Upper lobe of left lung (tissue), 6 donors: ENCODE measurements at regions not wholly inside any gene's neighbourhood (a gene's known extent, or its start where the extent isn't known, plus 50 kb on each side); places are given as distances from the start of the nearest gene placed in this dataset.

Experiments
- ATAC-seq, 2 donors: fragments of 200-7000 bp; cut with Tn5 transposase; one replicate each; pipeline ENCODE4 v1.9.1; 2022; ENCODE audit warnings: mild to moderate bottlenecking in 2 of 2, moderate library complexity in 2 of 2; ENCODE audit not compliant: low FRiP score in 2 of 2
- DNase-seq, 2 donors: peaks; one replicate each; pipeline ENCODE4 v3.0.0-alpha.2; 2019 to 2020
- H3K27ac ChIP-seq, 4 donors: fragments of 200-600 bp; sonication (generic); one replicate each; pipeline ENCODE4 v1.5.1; 2016 to 2019
- H3K27me3 ChIP-seq, 4 donors: fragments of 200-600 bp; sonication (generic); one replicate each; pipeline ENCODE4 v1.5.1; 2017 to 2019
- H3K36me3 ChIP-seq, 4 donors: fragments of 200-600 bp; sonication (generic); one replicate each; pipeline ENCODE4 v1.5.1; 2016 to 2019
- H3K4me1 ChIP-seq, 4 donors: fragments of 200-600 bp; sonication (generic); one replicate each; pipeline ENCODE4 v1.5.1; 2018 to 2019
- H3K4me3 ChIP-seq, 4 donors: fragments of 200-600 bp; sonication (generic); one replicate each; pipeline ENCODE4 v1.5.1; 2017 to 2019; ENCODE audit warnings: mild to moderate bottlenecking in 2 of 4, moderate library complexity in 1 of 4
- H3K9me3 ChIP-seq, 4 donors: fragments of 200-600 bp; sonication (generic); one replicate each; pipeline ENCODE4 v1.5.1; 2018 to 2019
- CTCF ChIP-seq, 6 experiments: fragments of 450-650 bp in 4 of 6; fragments of 200-600 bp in 2 of 6; sonication (generic) in 2 of 6; IDR thresholded peaks; one replicate each; pipeline ENCODE4 v1.5.1; 2016 to 2019; ENCODE audit warnings: antibody characterized with exemption in 6 of 6
- EP300 ChIP-seq, 4 donors: sonication (generic); formaldehyde crosslinking; IDR thresholded peaks; one replicate each; pipeline ENCODE4 v1.5.1; 2017; ENCODE audit warnings: antibody characterized with exemption in 4 of 4, control low read depth in 2 of 4
- POLR2A ChIP-seq, 4 donors: fragments of 450-650 bp; IDR thresholded peaks; one replicate each; pipeline ENCODE4 v1.5.1; 2016 to 2017; ENCODE audit warnings: antibody characterized with exemption in 4 of 4, mild to moderate bottlenecking in 2 of 4
- POLR2AphosphoS5 ChIP-seq, 2 donors: sonication (generic); formaldehyde crosslinking; IDR thresholded peaks; one replicate each; pipeline ENCODE4 v1.5.1; 2017; ENCODE audit warnings: antibody characterized with exemption in 2 of 2
- WGBS, 2 donors: methylation state at CpG; one replicate each; pipeline ENCODE4 v1.1.5; 2017 to 2018; 5-methylcytosine and 5-hydroxymethylcytosine counted together
- donor health status: DM: no; HTN: no; CAD: no; lungs with moderate emphysema.
- donor health status: DM: no; HTN: yes; CAD: no; lungs with severe emphysema.

GRCh38 chr5:88666761-88667495, 216.1 kb downstream of the MEF2C start:
- H3K4me3 ChIP-seq: peak overlapping the region in 3 of 4 donors; percentile 17 to 49 (median 44)

GRCh38 chr5:88665750-88666215, 217.2 kb downstream of the MEF2C start:
- no peak for ATAC-seq
- H3K4me1 ChIP-seq: peaks cover 15 to 25% (median 22%) of the 10 kb centered on the region in 4 donors
- TF ChIP-seq POLR2A (IDR thresholded peaks at IDR 0.05) (no peak), EP300 (IDR thresholded peaks at IDR 0.05) (no peak), POLR2AphosphoS5 (IDR thresholded peaks at IDR 0.05) (no peak), CTCF (IDR thresholded peaks at IDR 0.05) (no peak)
- no peak for DNase-seq
- H3K27ac ChIP-seq: no peak overlapping the region
- H3K36me3 ChIP-seq: no peaks in the 10 kb centered on the region
- 10 to 13% methylated on average over 17 of the region's 17 CpGs for WGBS, 2 donors
- peaks cover 2 to 76% (median 23%) of the 10 kb centered on the region in 4 donors for H3K27me3 ChIP-seq
- H3K9me3 ChIP-seq: no peaks in the 10 kb centered on the region
- H3K4me3 ChIP-seq: no peak overlapping the region

More at GRCh38 chr5:88666761-88667495, 216.1 kb downstream of the MEF2C start:
- WGBS, 2 donors: 4 to 7% methylated on average over 22 of the region's 22 CpGs
- Histone ChIP-seq H3K27ac (no peak overlapping the region), H3K9me3 (no peaks in the 10 kb centered on the region), H3K27me3 (peaks cover 0 to 75% (median 18%) of the 10 kb centered on the region in 4 donors), H3K4me1 (peaks cover 9 to 17% (median 15%) of the 10 kb centered on the region in 4 donors), H3K36me3 (no peaks in the 10 kb centered on the region)
- TF ChIP-seq POLR2A (IDR thresholded peaks at IDR 0.05): no peak
- TF ChIP-seq CTCF (IDR thresholded peaks at IDR 0.05): no peak
- TF ChIP-seq EP300 (IDR thresholded peaks at IDR 0.05): no peak
- no peak for TF ChIP-seq POLR2AphosphoS5 (IDR thresholded peaks at IDR 0.05)
- no peak for DNase-seq
- ATAC-seq: no peak

- TF ChIP-seq POLR2AphosphoS5 (IDR thresholded peaks at IDR 0.05): no peak
- no peak for TF ChIP-seq POLR2A (IDR thresholded peaks at IDR 0.05)
- no peak for TF ChIP-seq CTCF (IDR thresholded peaks at IDR 0.05)
- TF ChIP-seq EP300 (IDR thresholded peaks at IDR 0.05): no peak
- Histone ChIP-seq H3K4me3 (no peak overlapping the region), H3K27me3 (peaks cover 2 to 84% (median 32%) of the 10 kb centered on the region in 4 donors), H3K4me1 (peaks cover 20 to 36% (median 28%) of the 10 kb centered on the region in 4 donors), H3K27ac (no peak overlapping the region), H3K9me3 (no peaks in the 10 kb centered on the region), H3K36me3 (no peaks in the 10 kb centered on the region)
- DNase-seq (no peak), ATAC-seq (no peak)
- WGBS, 2 donors: 13% methylated on average over 2 of the region's 2 CpGs
These were observed 218.3 kb downstream of the MEF2C start for GRCh38 chr5:88664645-88665044.

GRCh38 chr5:88663793-88664216, 219.2 kb downstream of the MEF2C start:
- peaks cover 2 to 78% (median 33%) of the 10 kb centered on the region in 4 donors for H3K27me3 ChIP-seq
- no peak overlapping the region for H3K4me3 ChIP-seq
- no peak for DNase-seq
- no peak overlapping the region for H3K27ac ChIP-seq
- H3K9me3 ChIP-seq: no peaks in the 10 kb centered on the region
- 12 to 16% methylated on average over 7 of the region's 7 CpGs for WGBS, 2 donors
- no peaks in the 10 kb centered on the region for H3K36me3 ChIP-seq
- peaks cover 20 to 38% (median 29%) of the 10 kb centered on the region in 4 donors for H3K4me1 ChIP-seq
- no peak for ATAC-seq
- TF ChIP-seq POLR2A (IDR thresholded peaks at IDR 0.05) (no peak), EP300 (IDR thresholded peaks at IDR 0.05) (no peak), POLR2AphosphoS5 (IDR thresholded peaks at IDR 0.05) (no peak), CTCF (IDR thresholded peaks at IDR 0.05) (no peak)
